ENCODE measurements at regions not wholly inside any gene's neighbourhood (a gene's known extent, or its start where the extent isn't known, plus 50 kb on each side); places are given as distances from the start of the nearest gene placed in this dataset.
A peak's percentile ranks its signal among the peaks of the same experiment; 100 is the strongest.

DNA sequence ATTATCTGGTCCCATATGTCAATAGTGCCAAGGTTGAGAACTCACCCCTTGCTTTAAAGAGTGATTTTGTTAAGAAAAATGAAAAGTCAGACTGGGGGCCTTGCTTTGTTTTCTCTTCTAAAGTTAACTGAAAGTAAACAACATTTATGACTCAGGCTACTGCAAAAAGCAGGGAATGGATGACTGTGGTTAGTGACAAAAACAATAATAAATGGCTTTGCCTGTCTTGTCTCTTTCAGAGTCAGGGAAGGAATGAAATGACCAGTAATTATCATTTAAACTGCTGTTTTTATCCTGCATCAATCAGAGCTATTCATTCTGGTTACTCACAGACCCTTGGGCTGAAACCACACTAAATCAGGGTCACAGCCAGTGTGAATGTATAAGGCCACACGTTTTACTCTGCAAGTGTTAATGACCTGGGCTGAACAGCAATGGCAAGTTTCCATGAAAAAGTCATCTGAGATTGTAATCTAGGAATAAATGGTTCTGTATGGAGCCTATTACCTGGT is 112.2 kb downstream of the ZNF608 start:
- DNase-seq (ENCODE audit: low spot score) = no peak
- peaks cover 0 to 7% of the 10 kb centered on the region in 2 donors for H3K4me1 ChIP-seq
- H3K4me3 ChIP-seq = no peak overlapping the region
- no peak overlapping the region for H3K27ac ChIP-seq
- H3K27me3 ChIP-seq = no peaks in the 10 kb centered on the region
- TF ChIP-seq, protein P1, sequence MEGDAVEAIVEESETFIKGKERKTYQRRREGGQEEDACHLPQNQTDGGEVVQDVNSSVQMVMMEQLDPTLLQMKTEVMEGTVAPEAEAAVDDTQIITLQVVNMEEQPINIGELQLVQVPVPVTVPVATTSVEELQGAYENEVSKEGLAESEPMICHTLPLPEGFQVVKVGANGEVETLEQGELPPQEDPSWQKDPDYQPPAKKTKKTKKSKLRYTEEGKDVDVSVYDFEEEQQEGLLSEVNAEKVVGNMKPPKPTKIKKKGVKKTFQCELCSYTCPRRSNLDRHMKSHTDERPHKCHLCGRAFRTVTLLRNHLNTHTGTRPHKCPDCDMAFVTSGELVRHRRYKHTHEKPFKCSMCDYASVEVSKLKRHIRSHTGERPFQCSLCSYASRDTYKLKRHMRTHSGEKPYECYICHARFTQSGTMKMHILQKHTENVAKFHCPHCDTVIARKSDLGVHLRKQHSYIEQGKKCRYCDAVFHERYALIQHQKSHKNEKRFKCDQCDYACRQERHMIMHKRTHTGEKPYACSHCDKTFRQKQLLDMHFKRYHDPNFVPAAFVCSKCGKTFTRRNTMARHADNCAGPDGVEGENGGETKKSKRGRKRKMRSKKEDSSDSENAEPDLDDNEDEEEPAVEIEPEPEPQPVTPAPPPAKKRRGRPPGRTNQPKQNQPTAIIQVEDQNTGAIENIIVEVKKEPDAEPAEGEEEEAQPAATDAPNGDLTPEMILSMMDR (IDR thresholded peaks at IDR 0.05) = no peak
- H3K9me3 ChIP-seq = no peaks in the 10 kb centered on the region
- H3K36me3 ChIP-seq = peaks cover 7% of the 10 kb centered on the region

DNA sequence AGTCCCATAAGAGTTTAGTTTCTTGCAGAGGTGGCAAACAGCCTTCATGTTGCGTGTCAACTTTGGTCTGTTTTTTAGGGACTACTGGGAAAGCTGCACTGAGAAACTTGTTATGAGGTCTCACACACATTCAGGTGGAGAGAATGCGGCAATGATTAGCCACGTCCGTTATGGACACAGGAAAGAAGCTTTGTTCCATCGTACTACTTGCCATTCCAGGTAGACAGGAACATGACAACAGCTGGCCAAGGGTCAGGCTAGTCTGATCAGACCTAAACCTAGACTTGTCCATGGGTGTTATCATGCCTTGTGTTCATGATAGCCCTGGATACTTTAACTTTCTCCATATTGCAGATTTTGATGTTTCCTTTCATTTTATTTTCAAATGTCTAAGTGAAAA is 113.2 kb downstream of the ZNF608 start:
- Histone ChIP-seq H3K4me1 (peaks cover 0 to 17% of the 10 kb centered on the region in 2 donors), H3K27me3 (no peaks in the 10 kb centered on the region), H3K27ac (no peak overlapping the region), H3K36me3 (no peaks in the 10 kb centered on the region), H3K9me3 (no peaks in the 10 kb centered on the region), H3K4me3 (no peak overlapping the region)
- no peak for DNase-seq (ENCODE audit: low spot score)
- TF ChIP-seq, protein P1 (IDR thresholded peaks at IDR 0.05) = no peak

DNA sequence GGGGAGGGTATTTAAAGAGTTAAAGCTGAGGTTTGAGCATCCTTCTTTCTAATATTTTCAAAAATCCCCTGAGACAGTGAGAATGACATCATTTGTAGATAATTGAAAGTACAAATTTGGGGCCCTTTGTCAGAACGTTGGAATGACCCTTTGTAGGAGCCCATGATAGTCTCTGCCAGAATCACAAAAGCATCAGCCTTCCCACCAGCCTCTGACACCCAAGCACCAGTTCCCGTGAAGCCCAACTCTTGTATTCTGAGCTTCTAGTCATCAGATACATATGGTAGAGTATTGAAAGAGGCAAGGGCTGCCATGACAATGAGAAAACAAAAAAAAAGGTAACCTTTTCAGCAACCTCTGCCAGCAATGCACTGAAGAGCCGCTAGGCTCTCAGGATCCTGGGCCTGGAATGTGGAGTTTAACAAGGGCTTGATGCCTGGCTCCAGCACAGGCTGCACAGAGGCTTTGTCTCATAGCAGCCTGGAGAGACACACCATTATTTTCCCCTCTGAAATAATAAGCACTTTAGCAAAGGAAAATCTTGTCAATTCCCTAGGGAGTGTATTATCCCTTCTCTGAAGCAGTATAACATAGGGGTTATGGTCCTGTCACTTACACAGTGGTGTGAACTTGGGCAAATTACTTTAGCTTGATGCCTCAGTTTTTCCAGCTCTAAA is 114.4 kb downstream of the ZNF608 start:
- Histone ChIP-seq H3K4me3 (no peak overlapping the region), H3K9me3 (no peaks in the 10 kb centered on the region), H3K27ac (no peak overlapping the region), H3K27me3 (no peaks in the 10 kb centered on the region), H3K36me3 (no peaks in the 10 kb centered on the region), H3K4me1 (peaks cover 0 to 20% of the 10 kb centered on the region in 2 donors)
- TF ChIP-seq, protein P1 (IDR thresholded peaks at IDR 0.05) = no peak
- DNase-seq (ENCODE audit: low spot score) = no peak

DNA sequence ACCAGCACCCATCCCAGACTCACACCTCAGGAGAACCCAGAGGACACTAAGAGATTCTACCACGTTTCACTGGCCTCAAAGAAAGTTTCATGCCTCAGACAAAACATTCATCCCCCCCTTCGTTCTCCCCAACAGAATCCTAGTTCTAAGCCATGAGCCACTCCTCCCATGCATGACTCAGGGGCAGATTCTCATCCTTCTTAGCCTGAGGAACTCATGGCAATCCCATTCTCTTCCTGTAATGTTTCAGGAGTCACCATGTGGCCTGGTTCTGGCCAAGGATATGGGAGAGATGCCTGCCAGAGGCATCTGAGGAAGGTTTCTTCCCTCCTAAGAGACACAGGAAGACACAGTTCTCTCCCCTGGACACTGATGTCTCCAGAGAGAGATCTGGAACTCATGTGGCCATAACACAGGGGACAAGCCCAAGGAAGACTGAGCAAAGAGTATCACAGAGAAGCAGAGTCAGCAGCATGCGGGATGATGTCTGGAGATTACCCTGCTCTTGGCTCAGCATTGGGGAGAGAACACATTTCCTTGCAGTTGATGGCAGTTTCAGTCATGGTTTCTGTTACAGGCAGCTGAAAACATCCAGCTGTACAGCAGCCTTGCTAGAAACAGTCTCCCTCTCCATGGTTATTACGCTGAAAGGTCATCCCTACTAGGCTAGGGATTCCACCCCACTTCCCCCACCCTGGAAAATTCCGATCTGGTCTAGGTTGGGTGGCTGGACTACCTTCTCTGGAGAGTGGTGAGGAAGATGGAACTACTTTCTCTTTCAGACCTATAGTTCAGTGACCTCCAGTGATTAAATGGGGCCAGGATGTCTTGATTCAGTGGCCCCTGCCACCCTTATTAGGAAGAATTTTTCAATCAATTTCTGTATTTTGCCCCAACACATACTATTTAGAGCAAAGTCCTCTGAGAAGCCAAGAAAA is 115.4 kb downstream of the ZNF608 start:
- Histone ChIP-seq H3K27ac (no peak overlapping the region), H3K9me3 (no peaks in the 10 kb centered on the region), H3K27me3 (no peaks in the 10 kb centered on the region), H3K36me3 (no peaks in the 10 kb centered on the region), H3K4me3 (no peak overlapping the region), H3K4me1 (peaks cover 0 to 20% of the 10 kb centered on the region in 2 donors)
- no peak for DNase-seq (ENCODE audit: low spot score)
- TF ChIP-seq, protein P1 (IDR thresholded peaks at IDR 0.05) = no peak

DNA sequence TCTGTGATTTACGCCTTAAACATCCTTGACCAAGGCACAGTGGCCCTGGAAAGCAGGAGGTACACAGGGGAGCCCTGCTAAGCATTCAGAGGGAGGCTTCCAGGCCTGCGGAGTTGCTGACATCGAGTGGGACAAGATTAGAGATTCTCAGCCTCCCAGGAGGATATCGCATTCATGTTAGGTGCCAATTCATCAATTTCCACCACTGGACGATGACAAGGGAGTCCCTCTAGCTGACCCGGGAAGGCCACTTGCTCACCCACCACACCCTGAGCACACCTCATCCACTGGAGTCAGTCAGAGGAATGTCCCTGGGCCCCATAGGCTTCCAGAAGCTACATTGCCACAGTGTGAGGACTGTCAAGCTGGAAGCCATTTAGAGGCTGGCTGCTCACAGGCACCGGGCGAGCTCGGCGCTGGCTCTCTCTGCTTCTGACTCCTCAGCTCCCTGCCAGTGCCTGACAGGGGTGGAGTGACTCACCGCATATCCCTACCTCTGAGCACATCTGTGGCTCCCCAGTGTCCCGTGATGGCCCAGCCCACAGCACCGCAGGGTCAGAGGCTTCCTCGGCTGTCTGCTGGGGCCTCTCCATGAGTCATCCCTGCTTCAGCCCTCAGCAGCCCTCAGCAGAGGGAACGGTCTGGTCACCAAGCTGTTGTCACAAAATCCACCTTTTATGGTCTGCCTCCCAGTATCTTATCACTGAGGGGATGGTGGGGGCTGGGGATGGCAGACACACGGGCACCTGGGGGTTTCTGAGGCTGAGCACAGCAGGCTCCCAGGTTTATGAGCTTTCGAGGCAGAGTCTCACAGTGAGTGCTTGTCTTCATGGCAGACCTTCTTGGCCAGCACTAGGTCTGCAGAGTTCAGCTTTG is 117.5 kb downstream of the ZNF608 start:
- Histone ChIP-seq H3K27ac (peak overlapping the region; percentile 46 to 70), H3K36me3 (no peaks in the 10 kb centered on the region), H3K4me3 (no peak overlapping the region), H3K27me3 (no peaks in the 10 kb centered on the region), H3K4me1 (peaks cover 0 to 20% of the 10 kb centered on the region in 2 donors), H3K9me3 (no peaks in the 10 kb centered on the region)
- TF ChIP-seq, protein P1 (IDR thresholded peaks at IDR 0.05) = no peak
- DNase-seq (ENCODE audit: low spot score) = peak; percentile 82
